GM18526 (cell line): ENCODE measurements at regions not wholly inside any gene's neighbourhood (a gene's known extent, or its start where the extent isn't known, plus 50 kb on each side); places are given as distances from the start of the nearest gene placed in this dataset.

Source experiments
- POLR2A ChIP-seq: IDR thresholded peaks from 3 replicates; pipeline ENCODE4 v1.6.1; 2011; ENCODE audit not compliant: insufficient read length; ENCODE audit errors: extremely low read depth

- TF ChIP-seq POLR2A = no peak
Observed at GRCh38 chr16:86411897-86412296, 98.4 kb upstream of the FOXF1 start.

- no peak for TF ChIP-seq POLR2A
Observed at GRCh38 chr16:86414991-86415740, 95.2 kb upstream of the FOXF1 start.

- no peak for TF ChIP-seq POLR2A
Observed at GRCh38 chr16:86418981-86419380, 91.3 kb upstream of the FOXF1 start.

- no peak for TF ChIP-seq POLR2A
Observed at GRCh38 chr16:86419518-86419917, 90.8 kb upstream of the FOXF1 start.

- TF ChIP-seq POLR2A = no peak
Observed at GRCh38 chr16:86421995-86422394, 88.3 kb upstream of the FOXF1 start.

- no peak for TF ChIP-seq POLR2A
Observed at GRCh38 chr16:86424398-86424797, 85.9 kb upstream of the FOXF1 start.

GRCh38 chr16:86424985-86425384 lies 85.3 kb upstream of the FOXF1 start:
- no peak for TF ChIP-seq POLR2A

- TF ChIP-seq POLR2A = no peak
Observed at GRCh38 chr16:86426063-86426642, 84.2 kb upstream of the FOXF1 start.

- no peak for TF ChIP-seq POLR2A
Observed at GRCh38 chr16:86427433-86427851, 82.9 kb upstream of the FOXF1 start.

- TF ChIP-seq POLR2A = no peak
Observed at GRCh38 chr16:86428729-86429517, 81.4 kb upstream of the FOXF1 start.

- TF ChIP-seq POLR2A = no peak
Observed at GRCh38 chr16:86429663-86430062, 80.7 kb upstream of the FOXF1 start.

GRCh38 chr16:86430814-86431213 lies 79.5 kb upstream of the FOXF1 start:
- TF ChIP-seq POLR2A = no peak

- no peak for TF ChIP-seq POLR2A
Observed at GRCh38 chr16:86431540-86431939, 78.8 kb upstream of the FOXF1 start.

GRCh38 chr16:86432048-86432447 lies 78.3 kb upstream of the FOXF1 start:
- TF ChIP-seq POLR2A = no peak

- TF ChIP-seq POLR2A = no peak
Observed at GRCh38 chr16:86432691-86433090, 77.6 kb upstream of the FOXF1 start.

GRCh38 chr16:86436466-86437185 lies 73.7 kb upstream of the FOXF1 start:
- no peak for TF ChIP-seq POLR2A

- no peak for TF ChIP-seq POLR2A
Observed at GRCh38 chr16:86437348-86437747, 73.0 kb upstream of the FOXF1 start.
